ENCODE measurements at regions not wholly inside any gene's neighbourhood (a gene's known extent, or its start where the extent isn't known, plus 50 kb on each side); places are given as distances from the start of the nearest gene placed in this dataset.
"Not testable (repeated sequence)": the region's sequence is repeated elsewhere in the genome, so short reads cannot be mapped to it uniquely, and the experiment has no call there.

- no peak for DNase-seq (ENCODE audit: low spot score)
These were observed 74.0 kb upstream of the UBE2E2 start for GRCh38 chr3:23129117-23129516.

GRCh38 chr3:23129817-23130216 lies 73.3 kb upstream of the UBE2E2 start:
- peak; percentile 55 for DNase-seq (ENCODE audit: low spot score)

GRCh38 chr3:23130406-23130805 lies 72.7 kb upstream of the UBE2E2 start:
- DNase-seq (ENCODE audit: low spot score): no peak

GRCh38 chr3:23135026-23135785 lies 67.9 kb upstream of the UBE2E2 start:
- no peak for DNase-seq (ENCODE audit: low spot score)

- DNase-seq (ENCODE audit: low spot score): no peak
These were observed 67.1 kb upstream of the UBE2E2 start for GRCh38 chr3:23136054-23136453.

- not testable (repeated sequence) for DNase-seq (ENCODE audit: low spot score)
These were observed 59.1 kb upstream of the UBE2E2 start for GRCh38 chr3:23144051-23144450.

- DNase-seq (ENCODE audit: low spot score): no peak
These were observed 57.0 kb upstream of the UBE2E2 start for GRCh38 chr3:23146163-23146562.

- no peak for DNase-seq (ENCODE audit: low spot score)
These were observed 50.1 kb upstream of the UBE2E2 start for GRCh38 chr3:23152989-23153388.

Data from HT-29 (cell line).